NCI-H2227 (cell line): ENCODE measurements at regions not wholly inside any gene's neighbourhood (a gene's known extent, or its start where the extent isn't known, plus 50 kb on each side); places are given as distances from the start of the nearest gene placed in this dataset.
"Not testable (repeated sequence)": the region's sequence is repeated elsewhere in the genome, so short reads cannot be mapped to it uniquely, and the experiment has no call there.

Experiments
- DNase-seq: peaks from one replicate; lab custom pipeline; 2025; ENCODE audit not compliant: unreplicated experiment; lab: John Stamatoyannopoulos, UW

DNA sequence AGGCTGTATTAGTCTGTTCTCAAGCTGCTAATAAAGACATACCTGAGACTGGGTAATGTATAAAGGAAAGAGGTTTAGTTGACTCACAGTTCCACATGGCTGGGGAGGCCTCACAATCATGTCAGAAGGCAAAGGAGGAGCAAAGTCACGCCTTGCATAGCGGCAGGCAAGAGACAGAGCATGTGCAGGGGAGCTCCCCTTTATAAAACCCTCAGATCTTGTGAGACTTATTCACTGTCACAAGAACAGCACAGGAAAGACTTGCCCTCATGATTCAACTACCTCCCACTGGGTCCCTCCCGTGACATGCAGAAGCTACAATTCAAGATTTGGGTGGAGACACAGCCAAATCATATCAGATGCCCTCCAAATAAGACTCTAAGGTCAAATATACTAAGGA lies 139.4 kb upstream of the TOP1 start:
- DNase-seq = not testable (repeated sequence)

DNA sequence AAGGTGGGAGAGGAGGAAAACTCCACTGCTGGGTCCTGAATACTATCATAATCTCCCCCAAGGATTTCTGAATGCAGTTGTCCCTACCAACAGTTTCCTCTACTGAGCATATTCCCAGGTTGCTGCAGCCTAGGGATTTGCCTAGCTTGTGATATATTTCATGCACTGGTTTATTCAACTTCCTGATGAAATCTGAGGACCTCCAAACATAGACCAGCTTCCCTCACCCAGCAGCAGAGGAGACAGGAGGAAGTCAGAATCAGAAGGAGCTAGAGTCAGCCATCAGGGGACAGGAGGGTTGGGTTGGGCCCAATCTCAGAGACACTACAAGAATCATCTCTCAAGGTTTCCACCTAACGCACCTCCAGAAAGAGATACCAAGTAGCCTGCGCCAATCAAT lies 138.4 kb upstream of the TOP1 start:
- DNase-seq = no peak

GRCh38 chr20:40890635-40891034 lies 138.0 kb upstream of the TOP1 start:
- DNase-seq = no peak

DNA sequence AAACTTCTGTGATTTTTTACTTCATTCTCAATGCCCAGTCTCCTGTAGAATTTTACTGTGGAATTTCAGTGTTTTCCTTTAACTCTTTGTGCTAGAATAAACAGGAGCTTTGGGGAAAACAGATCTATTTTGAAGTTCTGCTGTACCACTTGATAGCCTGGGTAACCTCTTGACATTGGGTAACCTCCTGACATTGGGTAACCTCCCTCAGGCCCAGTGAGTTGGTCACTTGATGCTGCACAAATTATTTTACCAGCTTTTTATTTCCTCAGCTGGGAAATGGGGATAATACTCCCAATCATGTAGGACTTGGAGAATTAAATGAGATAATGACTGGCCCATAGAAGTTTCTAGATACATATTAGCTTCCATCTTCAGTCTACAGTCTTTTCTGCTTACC lies 137.3 kb upstream of the TOP1 start:
- DNase-seq = no peak

GRCh38 chr20:40892642-40893041 lies 136.0 kb upstream of the TOP1 start:
- DNase-seq = no peak

- DNase-seq = no peak
These were observed 134.9 kb upstream of the TOP1 start for GRCh38 chr20:40893610-40894236.

DNA sequence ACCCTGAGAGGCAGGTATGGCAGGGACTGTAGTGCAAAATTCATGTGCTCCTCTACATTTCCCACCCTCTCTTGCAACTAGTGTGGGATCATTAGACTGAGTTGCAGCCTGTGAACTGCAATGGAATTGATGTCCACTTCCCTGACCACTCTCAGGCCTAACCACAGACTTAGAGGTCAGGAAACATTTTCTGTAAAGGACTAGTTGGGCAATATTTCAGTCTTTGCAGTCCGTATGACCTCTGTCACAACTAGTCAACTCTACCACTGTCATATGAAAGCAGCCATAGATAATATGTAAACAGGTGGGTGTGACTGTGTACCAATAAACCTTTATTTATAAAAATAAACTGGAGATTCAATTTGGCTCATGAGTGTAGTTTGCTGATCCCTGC lies 134.4 kb upstream of the TOP1 start:
- no peak for DNase-seq

DNA sequence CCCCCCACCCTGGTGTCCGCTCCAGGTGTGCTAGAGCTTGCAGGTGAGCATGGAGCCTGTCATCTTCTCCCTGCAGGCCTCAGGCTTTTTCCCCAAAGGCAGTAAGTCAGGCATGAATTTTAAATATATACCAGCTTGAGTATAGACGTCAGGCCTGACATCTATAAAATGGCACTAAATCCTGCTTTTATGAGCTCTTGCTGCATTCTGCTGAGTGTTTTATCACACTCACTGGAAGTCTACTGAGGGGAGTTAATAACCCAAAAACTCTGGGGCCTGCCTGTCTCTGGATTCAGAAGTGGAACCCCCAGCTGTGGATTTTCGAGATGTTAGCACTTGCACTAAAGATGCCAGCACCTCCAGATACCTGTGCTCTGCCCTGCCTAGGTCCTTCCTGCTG lies 133.4 kb upstream of the TOP1 start:
- DNase-seq = no peak

GRCh38 chr20:40896814-40897700 lies 131.6 kb upstream of the TOP1 start:
- peak; percentile 53 for DNase-seq

DNA sequence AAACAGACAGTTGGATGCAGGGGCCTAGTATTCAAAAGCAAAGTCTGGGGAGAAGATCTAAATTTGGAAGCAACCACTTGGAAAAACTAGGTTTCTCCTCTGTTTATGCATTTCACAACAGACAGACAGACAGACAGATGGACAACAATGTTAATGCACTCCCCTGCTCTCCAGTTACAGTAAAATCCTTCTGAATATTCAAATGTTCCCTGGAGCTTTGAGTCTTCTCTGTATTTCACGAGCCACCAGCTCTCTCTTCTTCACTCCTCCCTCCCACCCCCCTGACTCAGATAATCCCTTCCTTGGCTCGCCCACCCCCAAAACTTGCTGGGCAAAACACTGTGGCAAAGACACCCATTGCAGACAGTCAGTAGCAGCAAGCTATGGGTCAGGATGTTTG lies 129.3 kb upstream of the TOP1 start:
- DNase-seq = no peak

GRCh38 chr20:40900666-40901215 lies 127.9 kb upstream of the TOP1 start:
- no peak for DNase-seq

DNA sequence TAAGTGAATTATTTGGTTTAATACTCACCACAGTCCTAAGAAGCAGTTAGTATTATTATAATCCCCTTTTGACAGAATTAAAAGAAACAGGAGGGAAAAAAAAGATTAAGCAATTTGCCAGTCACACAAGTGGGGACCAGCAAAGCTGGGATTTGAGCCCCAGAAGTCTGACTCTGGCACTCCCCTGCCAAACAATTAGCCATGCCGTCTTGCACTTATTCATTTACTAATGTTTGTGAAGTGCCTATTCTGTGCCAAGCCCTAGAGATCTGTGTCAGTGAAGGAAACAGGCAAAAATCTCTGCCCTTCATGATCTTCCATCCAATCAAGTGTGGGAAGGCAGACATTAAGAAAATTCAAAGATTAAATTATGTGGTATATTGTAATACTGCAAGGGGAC lies 126.0 kb upstream of the TOP1 start:
- no peak for DNase-seq

DNA sequence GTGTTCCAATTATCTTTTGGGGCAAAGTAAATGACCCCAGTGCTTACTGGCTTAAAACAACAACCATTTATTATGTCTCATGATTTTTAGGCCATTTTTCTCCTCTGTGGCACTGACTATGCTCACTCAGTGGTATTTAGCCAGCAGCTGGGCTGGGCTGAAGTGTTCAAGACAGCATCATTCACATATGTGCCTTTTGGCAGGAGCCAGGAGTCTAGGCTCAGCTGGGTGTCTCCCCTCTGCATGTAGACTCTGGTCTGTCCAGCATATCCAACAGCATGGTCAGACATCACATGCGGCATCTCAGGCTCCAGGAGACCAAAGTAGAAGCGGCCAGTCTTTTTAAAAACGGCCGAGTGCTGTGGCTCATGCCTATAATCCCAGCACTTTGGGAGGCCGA lies 120.3 kb upstream of the TOP1 start:
- no peak for DNase-seq

DNA sequence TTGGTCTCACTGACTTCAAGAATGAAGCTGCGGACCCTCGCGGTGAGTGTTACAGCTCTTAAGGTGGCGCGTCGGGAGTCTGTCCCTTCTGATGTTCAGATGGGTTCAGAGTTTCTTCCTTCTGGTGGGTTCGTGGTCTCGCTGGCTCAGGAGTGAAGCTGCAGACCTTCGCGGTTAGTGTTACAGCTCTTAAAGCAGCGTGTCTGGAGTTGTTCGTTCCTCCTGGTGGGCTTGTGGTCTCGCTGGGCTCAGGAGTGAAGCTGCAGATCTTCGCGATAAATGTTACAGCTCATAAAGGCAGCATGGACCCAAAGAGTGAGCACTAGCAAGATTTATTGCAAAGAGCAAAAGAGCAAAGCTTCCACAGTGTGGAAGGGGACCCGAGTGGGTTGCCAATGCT lies 119.1 kb upstream of the TOP1 start:
- not testable (repeated sequence) for DNase-seq

GRCh38 chr20:40910436-40910835 lies 118.2 kb upstream of the TOP1 start:
- DNase-seq = not testable (repeated sequence)

DNA sequence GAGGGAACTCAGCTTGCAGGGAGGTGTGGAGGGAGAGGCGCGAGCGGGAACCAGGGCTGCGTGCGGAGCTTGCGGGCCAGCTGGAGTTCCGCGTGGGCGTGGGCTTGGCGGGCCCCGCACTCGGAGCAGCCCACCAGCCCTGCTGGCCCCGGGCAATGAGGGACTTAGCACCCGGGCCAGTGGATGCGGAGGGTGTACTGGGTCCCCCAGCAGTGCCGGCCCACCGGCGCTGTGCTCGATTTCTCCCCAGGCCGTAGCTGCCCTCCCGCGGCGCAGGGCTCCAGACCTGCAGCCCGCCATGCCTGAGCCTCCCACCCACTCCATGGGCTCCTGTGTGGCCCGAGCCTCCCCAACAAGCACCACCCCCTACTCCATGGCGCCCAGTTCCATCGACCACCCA lies 117.5 kb upstream of the TOP1 start:
- not testable (repeated sequence) for DNase-seq

GRCh38 chr20:40913224-40914185 lies 115.1 kb upstream of the TOP1 start:
- no peak for DNase-seq

GRCh38 chr20:40915756-40916155 lies 112.9 kb upstream of the TOP1 start:
- DNase-seq = no peak

DNA sequence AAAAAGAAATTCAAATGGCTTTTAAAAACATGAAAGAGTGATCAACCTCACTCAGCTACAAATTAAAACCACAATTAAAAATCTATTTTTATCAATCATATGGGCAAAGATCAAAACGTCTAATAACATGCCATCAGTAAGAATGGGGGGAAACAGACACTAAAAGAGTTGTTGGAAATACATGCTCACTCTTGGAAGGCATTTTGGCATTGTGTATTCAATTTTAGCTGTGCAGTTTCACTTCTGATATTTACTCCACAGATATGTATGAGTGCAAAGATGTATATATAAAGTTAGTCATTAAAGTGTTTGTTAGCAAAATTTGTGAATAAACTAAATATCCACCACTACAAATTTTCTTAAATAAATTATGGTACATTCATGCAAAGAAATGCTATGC lies 112.3 kb upstream of the TOP1 start:
- no peak for DNase-seq

DNA sequence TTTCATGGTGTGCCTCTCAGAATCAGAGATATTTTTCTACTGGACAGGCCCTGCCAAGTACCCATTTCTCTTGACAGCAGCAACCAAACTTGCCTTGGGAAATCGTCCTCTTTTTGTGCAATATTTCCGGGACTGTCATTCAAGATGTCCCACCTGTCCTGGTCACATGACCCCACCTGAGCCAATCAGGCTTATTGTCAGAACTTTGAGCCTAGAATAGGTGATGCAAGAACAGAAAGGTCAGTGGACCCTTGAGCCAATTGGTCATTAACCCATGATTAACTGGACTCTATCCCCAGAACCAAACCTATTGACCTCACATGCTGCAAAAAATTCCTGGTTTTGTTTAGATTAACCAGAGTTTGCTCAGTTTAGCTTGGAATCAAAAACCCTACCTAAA lies 108.3 kb upstream of the TOP1 start:
- DNase-seq = no peak

DNA sequence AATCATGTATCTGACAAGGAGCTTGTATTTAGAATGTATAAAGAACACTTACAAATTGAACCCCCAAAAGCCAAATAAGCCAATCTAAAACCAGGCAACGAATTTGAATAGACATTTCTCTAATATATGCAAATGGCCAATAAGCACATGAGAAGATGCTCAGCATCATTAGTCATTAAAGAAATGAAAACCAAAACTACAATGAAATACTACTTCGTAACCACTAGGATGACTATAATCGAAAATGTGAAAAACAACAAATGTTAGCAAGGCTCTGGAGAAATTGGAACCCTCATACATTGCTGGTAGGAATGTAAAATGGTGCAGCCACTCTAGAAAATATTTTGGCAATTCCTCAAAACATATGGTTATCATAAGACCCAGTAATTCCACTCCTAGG lies 105.8 kb upstream of the TOP1 start:
- no peak for DNase-seq
